ENCODE measurements at regions not wholly inside any gene's neighbourhood (a gene's known extent, or its start where the extent isn't known, plus 50 kb on each side); places are given as distances from the start of the nearest gene placed in this dataset.

DNA sequence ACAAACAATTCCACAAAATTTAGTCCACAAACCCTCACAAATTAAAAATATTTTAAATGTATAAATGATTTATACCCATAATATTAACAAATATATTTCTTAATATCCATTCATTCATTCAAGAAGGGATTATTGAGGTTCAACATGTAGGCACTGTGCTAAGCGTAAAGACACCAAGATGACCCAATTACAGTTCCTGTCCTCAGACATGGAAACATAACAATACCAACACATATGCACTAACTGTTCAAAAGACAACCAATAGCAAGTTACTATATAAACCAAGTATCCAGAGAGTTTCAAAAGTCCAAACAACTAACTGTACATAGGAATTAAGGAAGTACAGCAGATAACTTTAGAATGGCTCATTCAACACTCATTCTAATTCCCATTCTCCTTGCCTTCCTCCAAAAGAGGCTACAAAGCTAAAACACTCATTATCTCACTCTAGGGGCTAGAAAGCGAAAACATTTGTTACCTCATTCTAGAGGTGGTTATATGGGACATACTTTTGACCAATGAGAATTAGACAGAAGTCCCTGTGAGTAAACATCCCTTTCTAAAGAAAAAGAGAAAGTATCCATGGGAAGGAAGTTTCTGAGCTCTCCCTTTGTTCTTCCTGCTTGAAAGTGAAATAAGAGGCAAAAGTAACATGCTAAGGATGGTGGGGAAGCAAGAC, 292.4 kb downstream of the ZEB2 start:
- TF ChIP-seq, protein P1, sequence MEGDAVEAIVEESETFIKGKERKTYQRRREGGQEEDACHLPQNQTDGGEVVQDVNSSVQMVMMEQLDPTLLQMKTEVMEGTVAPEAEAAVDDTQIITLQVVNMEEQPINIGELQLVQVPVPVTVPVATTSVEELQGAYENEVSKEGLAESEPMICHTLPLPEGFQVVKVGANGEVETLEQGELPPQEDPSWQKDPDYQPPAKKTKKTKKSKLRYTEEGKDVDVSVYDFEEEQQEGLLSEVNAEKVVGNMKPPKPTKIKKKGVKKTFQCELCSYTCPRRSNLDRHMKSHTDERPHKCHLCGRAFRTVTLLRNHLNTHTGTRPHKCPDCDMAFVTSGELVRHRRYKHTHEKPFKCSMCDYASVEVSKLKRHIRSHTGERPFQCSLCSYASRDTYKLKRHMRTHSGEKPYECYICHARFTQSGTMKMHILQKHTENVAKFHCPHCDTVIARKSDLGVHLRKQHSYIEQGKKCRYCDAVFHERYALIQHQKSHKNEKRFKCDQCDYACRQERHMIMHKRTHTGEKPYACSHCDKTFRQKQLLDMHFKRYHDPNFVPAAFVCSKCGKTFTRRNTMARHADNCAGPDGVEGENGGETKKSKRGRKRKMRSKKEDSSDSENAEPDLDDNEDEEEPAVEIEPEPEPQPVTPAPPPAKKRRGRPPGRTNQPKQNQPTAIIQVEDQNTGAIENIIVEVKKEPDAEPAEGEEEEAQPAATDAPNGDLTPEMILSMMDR (conservative IDR thresholded peaks at IDR 0.05) = no peak
- no peak for TF ChIP-seq ZFX (IDR thresholded peaks at IDR 0.05)

Measured in C4-2B (cell line).